GM19324 (cell line): ENCODE measurements at regions not wholly inside any gene's neighbourhood (a gene's known extent, or its start where the extent isn't known, plus 50 kb on each side); places are given as distances from the start of the nearest gene placed in this dataset.

ENCODE experiments used
- ATAC-seq: cut with Tn5 transposase; IDR thresholded peaks from one replicate; pipeline ENCODE4 v1.9.1; 2021; ENCODE audit warnings: mild to moderate bottlenecking, moderate library complexity; ENCODE audit not compliant: unreplicated experiment, low FRiP score

DNA sequence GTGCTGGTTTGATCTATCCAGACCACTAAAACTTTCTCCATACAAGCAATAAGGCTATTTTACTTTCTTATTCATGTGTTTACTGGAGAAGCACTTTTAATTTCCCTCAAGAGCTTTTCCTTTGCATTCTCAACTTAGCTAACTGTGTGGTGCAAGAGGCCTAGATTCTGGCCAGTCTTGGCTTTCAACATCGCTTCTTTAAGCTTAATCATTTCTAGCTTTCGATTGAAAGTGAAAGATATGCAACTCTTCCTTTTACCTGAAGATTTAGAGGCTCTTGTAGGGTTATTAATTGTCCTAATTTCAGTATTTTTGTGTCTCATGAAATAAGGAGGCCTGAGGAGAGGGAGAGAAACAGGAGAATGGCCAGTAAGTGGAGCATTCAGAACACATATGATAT, 234.8 kb upstream of the GADL1 start:
- ATAC-seq = no peak

DNA sequence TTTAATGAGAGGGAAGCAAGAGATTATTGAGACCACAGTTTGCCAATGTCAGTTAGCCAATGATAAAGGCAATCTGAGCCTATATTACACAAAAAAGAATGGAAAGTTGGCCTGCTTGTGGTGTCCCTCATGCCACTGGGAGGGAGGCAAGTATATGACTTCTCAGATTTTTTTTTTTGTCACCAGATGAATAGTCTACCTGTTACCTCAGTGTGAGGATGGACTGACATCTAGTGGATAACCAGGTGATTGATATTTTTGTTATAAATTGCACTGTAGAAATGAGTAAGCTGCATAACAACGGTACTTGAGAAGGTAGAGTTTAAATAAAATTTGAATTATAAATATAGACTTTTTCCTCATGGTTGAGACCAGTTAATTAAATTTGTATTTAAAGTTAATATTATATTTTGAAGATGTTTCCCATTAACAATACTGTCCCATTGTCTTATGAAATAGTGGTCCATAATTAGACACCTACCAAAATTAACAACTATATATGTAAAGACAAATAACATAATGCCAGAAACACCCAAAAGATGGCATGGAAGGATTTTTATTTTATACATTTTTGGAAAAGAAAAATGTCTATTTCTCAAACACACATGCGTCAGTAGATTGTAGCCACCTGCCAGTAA, 237.8 kb upstream of the GADL1 start:
- ATAC-seq = no peak

DNA sequence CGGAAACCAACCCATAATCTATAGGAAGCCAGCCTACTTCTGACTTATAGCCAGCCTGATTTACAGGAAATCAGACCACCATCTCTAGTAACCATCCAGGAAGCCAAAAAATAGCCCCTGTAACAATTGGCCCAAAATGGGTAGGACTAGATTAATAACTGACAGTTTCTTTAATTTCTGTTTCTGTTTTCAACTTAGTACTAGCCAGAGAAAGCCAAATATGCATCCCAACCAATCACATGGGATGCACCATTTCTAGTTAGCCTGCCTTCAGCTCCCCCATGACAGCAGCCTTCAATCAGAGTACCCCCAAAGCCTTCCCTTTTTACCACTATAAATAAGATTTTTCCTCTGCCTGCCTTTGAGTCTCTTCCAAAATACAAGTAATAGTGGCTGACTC, 239.1 kb upstream of the GADL1 start:
- no peak for ATAC-seq

DNA sequence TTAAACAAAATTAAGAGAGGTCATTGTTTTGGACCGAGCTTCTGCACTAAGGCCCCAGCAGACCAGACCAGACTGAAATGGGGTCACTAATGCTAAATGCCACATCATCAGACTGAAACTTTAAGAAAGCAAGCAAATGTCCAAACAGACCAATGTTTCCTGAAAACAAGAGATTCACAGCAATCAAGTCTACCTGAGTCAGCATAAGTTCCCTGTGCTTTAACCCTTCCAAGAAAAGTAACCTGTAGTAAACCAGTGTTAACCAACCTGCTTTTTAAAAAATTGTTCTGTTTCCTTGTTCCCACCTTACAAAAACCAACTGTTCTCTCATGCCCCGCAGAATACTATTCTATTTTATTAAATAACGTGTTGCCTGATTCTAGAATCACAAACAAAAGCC, 241.1 kb upstream of the GADL1 start:
- ATAC-seq = no peak

DNA sequence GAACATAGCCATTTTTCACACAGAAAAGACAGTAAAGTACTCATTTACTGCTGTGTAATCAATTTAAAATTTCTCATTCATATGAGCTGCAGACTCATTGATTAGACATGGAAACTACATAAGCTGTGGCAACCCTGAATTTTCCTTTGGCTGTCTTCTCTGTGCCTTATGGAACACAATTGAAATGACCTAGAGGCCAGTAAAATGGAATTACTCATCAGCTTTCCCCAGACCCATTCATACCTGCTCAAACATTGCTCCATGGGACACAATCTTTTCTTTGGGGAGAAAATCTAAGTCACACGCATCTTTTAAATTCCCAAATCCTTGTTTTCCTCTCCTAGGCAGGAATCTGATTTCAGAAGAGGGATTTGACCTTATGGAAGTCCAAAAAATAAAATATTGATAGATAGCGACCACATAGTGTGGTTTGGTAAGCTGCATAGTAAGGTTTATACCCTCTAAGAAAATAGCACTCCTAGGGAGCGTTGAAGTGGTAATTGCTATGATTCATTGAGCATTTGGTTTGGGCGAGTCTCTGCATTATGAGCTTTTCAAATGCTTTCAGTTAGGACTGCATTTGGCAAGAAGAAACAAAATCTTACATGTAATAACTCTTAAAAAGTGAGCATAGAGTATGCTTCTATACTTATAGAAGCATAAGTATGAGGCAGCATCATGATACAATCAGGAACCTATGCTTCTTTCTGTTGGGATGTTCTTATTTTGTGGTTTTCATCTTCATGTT, 243.4 kb upstream of the GADL1 start:
- no peak for ATAC-seq

DNA sequence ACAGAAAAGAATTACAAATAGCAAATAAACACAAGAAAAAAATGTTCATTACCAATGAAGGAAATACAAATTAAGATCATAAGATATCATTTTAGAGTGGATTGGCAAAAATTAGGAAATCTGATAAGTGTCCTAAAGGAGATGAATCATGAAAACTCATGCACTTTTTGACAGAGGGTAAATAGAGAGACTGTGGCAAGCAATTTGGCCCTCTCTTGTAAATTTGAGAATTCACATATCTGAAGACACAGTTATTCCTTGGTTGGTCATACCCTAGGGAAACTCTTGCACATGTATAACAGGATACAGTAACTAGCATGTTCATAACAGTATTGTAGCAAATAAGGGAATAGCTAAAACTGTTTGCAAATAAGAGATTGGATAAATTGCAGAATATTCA, 246.0 kb upstream of the GADL1 start:
- ATAC-seq = no peak

DNA sequence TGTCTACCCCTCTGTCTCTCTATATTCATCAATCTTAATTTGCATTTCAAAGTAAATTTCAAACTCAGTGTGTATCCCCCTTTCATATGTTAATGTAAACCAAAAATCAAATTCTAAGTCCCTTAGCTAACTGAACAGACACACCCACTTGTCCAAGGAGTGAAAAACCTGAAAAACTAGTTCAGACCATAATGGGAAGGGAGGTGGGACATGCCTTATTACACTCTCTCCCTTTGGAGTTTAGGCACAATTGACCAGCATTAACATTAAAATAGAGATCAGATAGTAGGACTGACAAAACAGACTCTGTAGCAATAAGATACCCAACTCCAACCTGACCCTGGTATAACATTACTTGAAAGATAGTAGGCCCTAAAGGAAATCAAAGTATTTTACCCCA, 247.7 kb upstream of the GADL1 start:
- no peak for ATAC-seq

DNA sequence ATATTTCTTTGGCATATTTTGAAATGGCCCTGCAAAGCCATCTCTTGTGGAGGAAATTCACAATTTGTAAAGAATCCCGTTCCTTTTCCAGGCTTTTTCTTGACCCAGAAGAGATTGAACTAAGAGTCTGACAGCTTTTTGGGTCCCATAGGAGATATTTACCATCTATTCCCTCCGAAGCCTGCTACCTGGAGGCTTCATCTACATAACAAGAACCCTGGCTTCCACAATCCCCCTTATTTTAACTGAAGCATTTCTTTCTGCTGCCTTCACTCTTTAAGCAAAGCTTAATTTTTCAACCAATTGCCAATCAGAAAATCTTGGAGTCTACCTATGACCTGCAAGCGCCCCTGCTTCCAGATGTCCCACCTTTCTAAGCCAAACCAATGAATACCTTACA, 248.1 kb upstream of the GADL1 start:
- ATAC-seq = no peak

DNA sequence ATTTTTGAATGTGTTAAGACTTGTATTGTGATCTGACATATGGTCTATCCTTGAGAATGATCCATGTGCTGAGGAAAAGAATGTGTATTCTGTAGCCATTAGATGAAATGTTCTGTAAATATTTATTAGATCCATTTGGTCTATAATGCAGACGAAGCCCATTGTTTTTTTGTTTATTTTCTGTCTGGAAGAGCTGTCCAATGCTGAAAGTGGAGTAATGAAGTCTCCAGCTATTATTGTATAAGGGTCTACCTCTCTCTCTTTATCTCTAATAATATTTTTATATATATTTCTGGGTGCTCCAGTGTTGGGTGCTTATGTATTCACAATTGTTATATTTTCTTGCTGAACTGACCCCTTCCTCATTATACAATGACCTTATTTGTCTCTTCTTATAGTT, 250.6 kb upstream of the GADL1 start:
- ATAC-seq = no peak

DNA sequence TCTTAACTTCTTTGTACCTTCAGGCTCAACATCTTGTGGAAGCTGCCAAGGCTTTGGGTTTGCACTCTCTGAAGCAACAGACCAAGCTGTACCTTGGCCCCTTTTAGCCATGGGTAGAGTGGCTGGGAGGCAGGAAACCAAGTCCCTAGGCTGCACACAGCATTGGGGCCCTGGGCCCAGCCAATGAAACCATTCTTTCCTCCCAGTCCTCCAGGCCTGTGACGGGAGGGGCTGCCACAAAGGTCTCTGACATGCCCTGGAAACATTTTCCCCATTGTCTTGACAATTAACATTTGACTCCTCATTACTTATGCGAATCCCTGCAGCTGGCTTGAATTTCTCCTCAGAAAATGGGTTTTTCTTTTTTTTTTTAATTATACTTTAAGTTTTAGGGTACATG, 253.1 kb upstream of the GADL1 start:
- ATAC-seq = no peak

DNA sequence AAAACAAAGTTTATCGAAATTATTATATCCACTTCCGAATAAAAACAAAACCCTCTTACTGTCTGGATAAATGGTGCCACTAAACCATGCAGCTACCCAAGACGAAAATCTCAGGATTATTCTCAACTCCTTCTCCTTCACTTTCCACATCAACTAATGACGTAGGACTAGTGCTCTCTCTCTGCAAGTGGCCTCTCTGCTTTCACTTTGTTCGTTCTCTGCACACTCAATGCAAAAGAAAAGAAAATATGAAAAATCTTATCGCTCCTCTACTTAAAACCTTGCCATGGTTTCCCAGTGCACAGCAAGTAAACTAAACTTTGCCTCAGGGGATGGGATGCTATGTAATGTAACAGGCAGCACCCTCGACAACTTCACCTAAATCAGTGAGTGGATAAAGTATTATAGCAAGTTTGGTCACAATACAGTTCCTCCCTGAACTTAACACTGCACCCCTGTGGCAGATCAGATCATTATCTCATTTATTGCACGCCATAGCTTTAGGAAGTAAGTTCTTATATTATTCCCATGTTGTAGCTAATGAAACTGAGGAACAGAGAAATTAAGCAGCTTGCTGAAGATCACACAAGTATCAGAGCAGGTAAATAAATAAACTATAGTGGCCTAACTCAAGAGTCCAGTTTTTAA, 262.7 kb upstream of the GADL1 start:
- peak; percentile 73 for ATAC-seq

DNA sequence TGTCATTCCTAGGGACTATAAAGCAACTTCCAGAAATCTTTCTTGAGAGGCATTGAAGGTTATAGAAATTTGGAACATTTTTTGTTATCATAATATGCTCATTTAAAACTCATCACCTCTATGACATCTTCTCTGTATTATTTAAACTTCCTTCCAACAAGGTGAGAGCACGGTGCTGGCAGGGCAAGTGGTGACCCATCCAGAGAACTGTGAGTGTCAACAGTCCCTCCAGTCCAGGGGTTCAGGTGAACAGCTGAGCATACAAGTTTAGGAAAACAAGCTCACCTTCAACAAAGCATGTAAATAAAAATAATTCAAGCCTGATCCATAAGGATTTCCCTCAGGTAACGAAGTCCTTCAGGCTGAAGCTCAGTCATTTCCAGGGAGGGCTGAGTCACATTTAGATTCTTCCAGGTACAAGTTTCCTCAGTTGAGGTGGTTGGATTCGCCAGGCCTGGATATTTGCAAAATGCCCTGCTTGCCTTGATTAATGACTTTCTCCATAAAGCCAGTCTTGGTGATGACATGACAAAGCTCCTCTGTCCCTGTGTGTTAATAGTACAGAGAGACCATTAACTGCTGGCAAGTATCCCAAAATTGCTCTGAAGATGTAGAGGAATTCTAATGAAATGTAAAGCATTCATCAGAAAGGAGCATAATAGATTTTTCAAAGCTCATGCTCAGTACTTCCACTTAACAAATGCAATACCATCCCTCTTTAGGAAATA, 263.6 kb upstream of the GADL1 start:
- ATAC-seq = no peak

DNA sequence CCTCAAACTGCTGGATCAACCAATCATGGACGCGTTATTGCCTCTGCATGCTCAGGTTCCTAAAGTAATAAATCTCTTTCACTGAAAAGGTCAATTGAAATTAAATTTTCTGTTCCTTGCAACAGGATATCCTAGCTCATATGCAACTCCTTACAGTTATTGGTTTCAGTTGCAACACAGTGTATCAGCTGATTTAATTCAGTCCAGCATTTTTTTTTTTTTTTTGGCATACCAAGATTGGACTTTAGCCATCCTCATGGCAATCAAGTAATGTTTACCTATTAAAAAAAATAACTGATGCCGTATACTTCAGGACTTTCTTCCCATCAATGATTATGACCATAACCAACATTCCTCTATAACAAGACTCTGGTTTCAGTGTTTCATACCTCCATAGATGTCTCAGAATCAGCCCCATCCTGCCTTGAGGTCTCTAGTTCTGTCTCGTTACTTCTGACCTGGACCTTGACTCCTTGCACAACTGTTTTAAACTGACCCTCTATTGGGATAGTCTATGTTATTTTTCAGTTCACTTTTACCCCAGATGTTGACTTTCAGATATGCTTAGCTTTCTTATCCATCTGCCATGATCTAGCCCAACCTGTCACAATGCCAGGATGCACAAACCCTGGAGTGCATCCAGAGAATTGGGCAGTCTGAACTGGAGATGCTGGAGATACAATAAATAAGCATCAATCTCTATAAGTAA, 265.0 kb upstream of the GADL1 start:
- no peak for ATAC-seq

DNA sequence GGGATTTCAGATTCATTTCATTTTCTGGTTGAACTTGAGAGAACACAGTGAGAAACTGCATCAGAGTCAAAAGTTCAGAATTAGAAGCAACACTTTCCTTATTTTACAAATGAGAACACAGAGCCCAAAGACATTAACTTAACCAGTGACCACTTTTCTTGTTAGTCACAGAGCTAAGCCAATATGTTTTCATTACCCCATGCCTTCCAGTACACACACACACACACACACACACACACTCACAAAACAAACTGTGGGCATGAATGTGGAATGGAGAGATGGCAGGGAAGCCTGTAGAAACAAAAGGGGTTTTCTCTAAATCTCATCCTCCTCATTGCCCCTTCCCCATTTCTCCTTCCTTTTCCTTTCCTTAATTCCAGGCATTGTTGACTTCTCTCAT, 267.4 kb upstream of the GADL1 start:
- no peak for ATAC-seq

DNA sequence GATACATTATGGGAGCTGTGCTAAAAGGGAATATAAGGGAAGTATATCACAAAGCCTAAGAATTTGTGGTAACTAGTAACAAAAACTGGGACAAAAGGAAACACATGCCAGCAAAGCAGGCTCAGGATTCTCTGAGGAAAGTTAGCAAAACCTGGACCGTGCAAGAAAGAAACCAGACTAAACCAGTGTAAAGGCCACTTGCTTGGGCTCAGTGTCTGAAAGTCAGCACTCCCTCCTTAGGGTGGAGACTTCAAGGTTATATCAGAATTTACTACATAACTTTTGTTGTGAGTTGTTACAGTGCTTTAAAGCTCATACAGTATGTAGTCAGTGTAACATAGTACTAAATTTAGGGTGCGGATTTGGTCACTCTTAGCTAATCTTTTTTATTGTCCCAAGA, 269.9 kb upstream of the GADL1 start:
- no peak for ATAC-seq

DNA sequence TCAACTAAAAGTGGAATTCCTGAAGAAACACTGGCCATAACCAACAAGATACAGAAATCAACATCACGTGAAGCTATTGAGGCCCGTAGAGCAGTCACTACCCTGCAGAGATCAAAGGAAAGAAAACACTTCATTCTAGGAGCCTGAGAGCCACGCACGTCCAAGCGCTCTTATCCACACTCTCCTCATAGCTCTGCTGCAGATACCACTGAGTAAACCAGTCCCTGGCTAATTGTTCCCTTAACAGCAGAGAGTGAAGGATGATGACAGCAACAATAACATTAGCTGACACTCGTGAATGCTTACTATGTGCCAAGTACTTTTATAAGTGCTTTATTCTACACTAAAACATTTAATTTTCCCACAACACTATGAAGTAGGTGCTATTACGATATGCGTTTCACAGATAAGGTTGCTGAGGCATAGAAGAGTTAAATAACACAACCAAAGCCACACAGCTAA, 271.0 kb upstream of the GADL1 start:
- ATAC-seq = no peak

DNA sequence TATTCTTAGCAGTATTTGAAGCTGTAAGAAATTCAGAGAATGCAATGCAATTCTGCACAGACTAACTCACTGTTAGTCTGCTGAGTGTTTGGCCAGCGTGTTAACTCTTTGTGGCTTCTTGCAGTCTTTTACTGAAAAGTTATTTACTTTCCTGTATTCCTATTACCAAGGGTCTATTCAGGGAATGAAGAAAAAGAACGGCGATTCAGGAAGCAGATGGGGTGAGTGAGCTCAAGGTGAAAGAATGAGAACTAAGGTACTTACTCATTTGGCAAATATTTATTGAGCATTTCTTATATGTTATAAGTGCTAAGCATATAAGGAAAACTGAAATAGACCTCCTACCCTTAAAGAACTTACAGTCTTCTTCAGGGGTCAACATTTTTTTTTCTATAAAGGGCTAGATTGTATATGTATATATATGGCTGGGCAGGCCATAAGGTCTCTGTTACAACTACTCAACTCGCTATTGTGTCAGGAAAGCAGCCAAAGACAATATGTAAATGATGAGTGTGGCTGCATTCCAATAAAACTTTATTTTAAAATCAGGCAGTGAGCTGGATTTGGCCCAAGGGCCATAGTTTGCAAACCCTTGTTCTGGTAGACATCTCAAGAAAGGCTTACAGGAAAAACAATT, 271.9 kb upstream of the GADL1 start:
- no peak for ATAC-seq

DNA sequence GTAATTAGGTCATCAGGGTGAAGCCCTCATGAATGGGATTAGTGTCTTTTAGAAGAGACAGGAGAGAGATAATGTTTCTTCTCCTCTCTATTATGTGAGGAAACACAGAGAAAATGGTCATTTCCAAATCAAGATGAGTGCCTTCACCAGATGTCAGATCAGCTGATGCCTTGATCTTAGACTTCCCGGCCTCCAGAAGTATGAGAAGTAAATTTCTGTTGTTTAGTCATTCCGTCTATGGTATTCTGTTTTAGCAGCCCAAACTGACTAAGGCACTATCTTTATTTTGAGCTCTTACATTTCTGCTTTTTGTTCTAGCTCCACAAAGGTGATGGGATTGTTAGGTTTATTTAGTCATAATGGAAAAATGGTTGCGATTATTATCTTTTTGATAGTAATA, 273.2 kb upstream of the GADL1 start:
- no peak for ATAC-seq

DNA sequence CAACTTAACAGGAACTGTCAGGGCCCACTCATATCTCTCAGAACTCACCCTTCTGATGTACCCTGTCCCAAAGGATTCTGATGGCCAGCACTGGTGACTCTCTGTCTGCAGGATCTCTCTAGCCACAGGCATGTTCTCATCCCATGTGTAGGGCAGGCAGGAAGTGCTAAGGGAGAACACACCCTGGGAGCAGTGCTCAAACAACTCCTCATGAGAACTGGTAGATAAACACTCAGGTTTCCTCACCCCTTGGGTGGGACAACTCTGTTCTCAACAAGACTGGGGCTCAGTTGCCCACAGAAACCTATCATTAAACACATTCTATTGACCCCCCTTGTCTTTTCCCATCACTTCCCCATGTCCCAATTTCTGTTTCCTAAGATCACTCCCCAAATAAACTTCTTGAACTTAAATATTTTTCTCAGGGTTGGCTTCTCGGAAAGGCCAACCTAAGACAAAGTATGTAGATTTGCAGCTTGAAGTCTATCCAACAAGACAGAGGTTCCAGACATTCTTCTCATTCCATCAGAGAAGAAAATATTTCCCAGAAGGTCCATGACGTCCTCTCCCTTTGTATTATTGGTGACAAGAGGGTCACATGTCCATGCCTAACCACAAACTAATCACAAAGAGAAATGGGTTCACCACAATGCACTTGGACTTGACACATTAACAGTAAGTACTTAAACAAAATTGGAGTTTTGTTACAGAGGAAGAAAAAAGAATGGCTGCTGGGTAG, 276.6 kb upstream of the GADL1 start:
- no peak for ATAC-seq
